ENCODE measurements at regions not wholly inside any gene's neighbourhood (a gene's known extent, or its start where the extent isn't known, plus 50 kb on each side); places are given as distances from the start of the nearest gene placed in this dataset.

DNA sequence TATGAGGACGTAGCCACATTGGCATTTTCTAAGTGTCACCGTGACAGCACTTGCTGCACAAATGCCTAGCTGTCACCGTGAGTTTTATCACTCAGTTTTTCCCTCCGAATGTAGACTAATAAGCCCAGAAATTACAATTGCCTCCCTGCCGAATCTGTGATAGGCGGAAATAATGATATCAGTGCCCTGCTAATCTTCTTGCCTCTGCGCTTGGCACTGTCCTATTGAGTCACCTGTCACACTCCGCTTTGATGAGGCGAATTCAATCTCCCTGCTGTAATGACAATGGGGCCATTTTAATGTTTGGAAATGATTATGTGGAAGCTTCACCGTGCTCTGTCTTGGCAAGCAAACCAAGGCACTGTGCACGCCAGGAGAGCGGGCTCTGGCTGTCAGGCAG lies 112.8 kb downstream of the LINC00237 start:
- Histone ChIP-seq H3K4me1 (ENCODE audit: control insufficient read depth in 1 of 2, insufficient read depth in 2 of 2, low read length in 2 of 2) (no peaks in the 10 kb centered on the region), H3K27me3 (ENCODE audit: low read depth, low read length) (no peaks in the 10 kb centered on the region), H3K4me3 (ENCODE audit: low read depth in 1 of 2, low read length in 2 of 2) (no peak overlapping the region), H3K9me3 (ENCODE audit: control insufficient read depth in 1 of 2, low read length in 2 of 2) (no peaks in the 10 kb centered on the region), H3K36me3 (ENCODE audit: control insufficient read depth in 1 of 2, insufficient read depth in 2 of 2, low read length in 2 of 2) (no peaks in the 10 kb centered on the region), H3K27ac (ENCODE audit: low read length) (no peak overlapping the region)

DNA sequence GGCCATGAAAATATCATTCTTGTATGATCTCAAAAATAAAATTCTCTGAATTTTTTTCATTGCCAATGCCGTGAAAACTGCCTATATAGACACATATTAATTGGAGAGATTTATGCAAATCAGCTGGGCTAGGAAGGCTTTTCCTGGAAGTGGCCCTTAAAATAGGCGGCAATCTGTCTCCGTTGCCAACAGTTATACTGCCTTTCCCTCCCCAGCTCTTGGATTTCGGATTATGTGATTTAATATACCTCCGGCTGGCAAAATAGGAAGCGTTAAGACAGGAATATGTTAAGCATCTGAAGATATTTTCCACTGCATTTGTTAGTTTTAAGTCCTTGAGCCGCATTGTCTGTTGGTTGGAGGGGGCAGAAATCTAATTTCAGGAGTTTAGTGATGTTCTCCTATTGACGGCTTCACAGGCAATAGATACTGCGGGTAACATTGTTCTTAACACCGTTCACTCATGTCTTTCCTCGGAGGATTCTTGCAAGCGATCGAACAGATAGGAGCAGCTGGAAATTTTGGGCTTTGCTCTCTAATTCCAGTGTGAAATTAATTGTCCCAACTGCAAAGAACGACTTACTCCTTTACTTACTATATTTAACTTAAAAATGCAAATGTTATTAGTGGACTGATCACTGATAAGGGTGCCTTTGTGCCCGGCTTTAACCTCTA lies 113.3 kb downstream of the LINC00237 start:
- Histone ChIP-seq H3K9me3 (ENCODE audit: control insufficient read depth in 1 of 2, low read length in 2 of 2) (no peaks in the 10 kb centered on the region), H3K4me3 (ENCODE audit: low read depth in 1 of 2, low read length in 2 of 2) (no peak overlapping the region), H3K4me1 (ENCODE audit: control insufficient read depth in 1 of 2, insufficient read depth in 2 of 2, low read length in 2 of 2) (no peaks in the 10 kb centered on the region), H3K27me3 (ENCODE audit: low read depth, low read length) (no peaks in the 10 kb centered on the region), H3K27ac (ENCODE audit: low read length) (no peak overlapping the region), H3K36me3 (ENCODE audit: control insufficient read depth in 1 of 2, insufficient read depth in 2 of 2, low read length in 2 of 2) (no peaks in the 10 kb centered on the region)

DNA sequence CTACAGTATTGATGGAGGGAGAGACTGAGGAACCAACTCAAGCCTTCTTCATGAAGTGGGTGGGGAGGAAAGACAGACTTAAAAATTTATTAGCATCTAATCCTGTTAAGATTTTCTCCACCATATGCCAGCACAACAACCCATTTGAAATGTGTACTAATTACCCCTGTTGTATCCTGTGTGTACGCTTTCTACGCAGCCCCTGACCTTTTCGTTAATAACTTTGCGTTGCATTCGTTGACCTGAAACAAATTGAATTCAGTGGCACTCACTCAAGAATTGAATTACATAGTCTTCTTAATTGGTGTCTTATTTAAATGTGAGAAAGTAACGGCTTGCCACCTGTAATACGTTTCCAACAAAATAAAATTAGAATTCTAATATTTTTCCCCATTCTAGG lies 113.9 kb downstream of the LINC00237 start:
- H3K9me3 ChIP-seq (ENCODE audit: control insufficient read depth in 1 of 2, low read length in 2 of 2) = no peaks in the 10 kb centered on the region
- H3K27me3 ChIP-seq (ENCODE audit: low read depth, low read length) = no peaks in the 10 kb centered on the region
- H3K4me3 ChIP-seq (ENCODE audit: low read depth in 1 of 2, low read length in 2 of 2) = no peak overlapping the region
- no peak overlapping the region for H3K27ac ChIP-seq (ENCODE audit: low read length)
- H3K4me1 ChIP-seq (ENCODE audit: control insufficient read depth in 1 of 2, insufficient read depth in 2 of 2, low read length in 2 of 2) = no peaks in the 10 kb centered on the region
- H3K36me3 ChIP-seq (ENCODE audit: control insufficient read depth in 1 of 2, insufficient read depth in 2 of 2, low read length in 2 of 2) = no peaks in the 10 kb centered on the region

DNA sequence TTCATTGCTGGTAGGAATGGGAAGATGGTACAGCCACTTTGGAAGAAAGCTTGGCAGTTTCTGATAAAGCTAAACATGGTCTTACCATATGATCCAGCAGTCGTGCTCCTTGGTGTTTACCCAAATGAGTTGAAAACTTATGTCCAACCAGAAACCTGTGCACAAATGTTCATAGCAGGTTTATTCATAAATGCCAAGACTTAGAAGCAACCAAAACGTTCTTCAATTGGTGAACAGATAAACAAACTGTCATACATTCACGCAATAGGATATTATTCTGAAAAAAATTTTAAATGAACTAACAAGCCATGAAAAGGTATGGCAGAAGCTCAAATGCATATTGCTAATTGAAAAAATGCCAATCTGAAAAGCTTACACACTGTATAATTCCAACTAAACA lies 117.1 kb downstream of the LINC00237 start:
- Histone ChIP-seq H3K27me3 (ENCODE audit: low read depth, low read length) (no peaks in the 10 kb centered on the region), H3K36me3 (ENCODE audit: control insufficient read depth in 1 of 2, insufficient read depth in 2 of 2, low read length in 2 of 2) (no peaks in the 10 kb centered on the region), H3K4me1 (ENCODE audit: control insufficient read depth in 1 of 2, insufficient read depth in 2 of 2, low read length in 2 of 2) (no peaks in the 10 kb centered on the region), H3K9me3 (ENCODE audit: control insufficient read depth in 1 of 2, low read length in 2 of 2) (no peaks in the 10 kb centered on the region), H3K4me3 (ENCODE audit: low read depth in 1 of 2, low read length in 2 of 2) (no peak overlapping the region), H3K27ac (ENCODE audit: low read length) (no peak overlapping the region)

DNA sequence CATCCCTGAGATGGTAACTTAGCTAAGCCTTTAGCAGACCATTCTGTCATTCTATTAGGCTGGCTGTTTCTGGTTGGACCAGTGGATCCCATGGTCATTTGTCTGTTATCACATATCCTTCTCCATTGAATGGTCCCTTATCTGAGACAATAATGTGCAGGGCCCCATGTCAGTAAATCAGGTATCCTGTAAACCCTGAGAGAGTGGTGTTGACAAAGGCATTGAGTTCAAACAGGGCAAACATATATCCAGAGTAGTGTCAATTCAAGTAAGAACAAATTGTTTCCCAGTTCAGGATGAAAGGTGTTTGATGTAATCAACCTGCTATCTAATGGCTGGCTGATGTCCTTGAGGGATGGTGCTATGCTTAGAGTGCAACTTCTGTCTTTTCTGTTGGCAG lies 126.2 kb downstream of the LINC00237 start:
- H3K27ac ChIP-seq (ENCODE audit: low read length) = no peak overlapping the region

DNA sequence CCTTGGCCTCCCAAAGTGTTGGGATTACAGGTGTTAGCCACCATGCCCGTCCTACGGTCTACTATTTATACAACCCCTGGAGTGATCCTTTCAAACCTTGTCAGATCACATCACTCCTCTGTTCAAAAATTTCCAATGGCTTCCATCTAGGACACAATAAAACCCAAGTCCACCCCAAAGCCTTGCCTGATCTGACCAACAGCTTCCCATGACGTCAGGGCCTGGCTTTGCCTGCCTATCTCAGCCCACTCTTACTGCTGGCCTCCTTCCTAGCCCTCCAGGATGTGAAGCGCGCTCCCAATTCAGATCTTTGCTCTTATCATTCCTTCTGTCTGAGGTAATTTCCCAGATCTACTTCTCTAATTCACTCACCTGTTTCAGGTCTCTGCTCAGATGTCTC lies 128.4 kb downstream of the LINC00237 start:
- no peak overlapping the region for H3K4me3 ChIP-seq (ENCODE audit: low read depth in 1 of 2, low read length in 2 of 2)
- no peaks in the 10 kb centered on the region for H3K27me3 ChIP-seq (ENCODE audit: low read depth, low read length)
- H3K9me3 ChIP-seq (ENCODE audit: control insufficient read depth in 1 of 2, low read length in 2 of 2) = peaks cover 4 to 5% of the 10 kb centered on the region in 2 donors
- H3K27ac ChIP-seq (ENCODE audit: low read length) = no peak overlapping the region
- no peaks in the 10 kb centered on the region for H3K4me1 ChIP-seq (ENCODE audit: control insufficient read depth in 1 of 2, insufficient read depth in 2 of 2, low read length in 2 of 2)
- no peaks in the 10 kb centered on the region for H3K36me3 ChIP-seq (ENCODE audit: control insufficient read depth in 1 of 2, insufficient read depth in 2 of 2, low read length in 2 of 2)

More for the DNA sequence above, 126.2 kb downstream of the LINC00237 start:
- Histone ChIP-seq H3K27me3 (ENCODE audit: low read depth, low read length) (no peaks in the 10 kb centered on the region), H3K4me1 (ENCODE audit: control insufficient read depth in 1 of 2, insufficient read depth in 2 of 2, low read length in 2 of 2) (no peaks in the 10 kb centered on the region), H3K9me3 (ENCODE audit: control insufficient read depth in 1 of 2, low read length in 2 of 2) (peaks cover 4 to 5% of the 10 kb centered on the region in 2 donors), H3K4me3 (ENCODE audit: low read depth in 1 of 2, low read length in 2 of 2) (no peak overlapping the region), H3K36me3 (ENCODE audit: control insufficient read depth in 1 of 2, insufficient read depth in 2 of 2, low read length in 2 of 2) (no peaks in the 10 kb centered on the region)

DNA sequence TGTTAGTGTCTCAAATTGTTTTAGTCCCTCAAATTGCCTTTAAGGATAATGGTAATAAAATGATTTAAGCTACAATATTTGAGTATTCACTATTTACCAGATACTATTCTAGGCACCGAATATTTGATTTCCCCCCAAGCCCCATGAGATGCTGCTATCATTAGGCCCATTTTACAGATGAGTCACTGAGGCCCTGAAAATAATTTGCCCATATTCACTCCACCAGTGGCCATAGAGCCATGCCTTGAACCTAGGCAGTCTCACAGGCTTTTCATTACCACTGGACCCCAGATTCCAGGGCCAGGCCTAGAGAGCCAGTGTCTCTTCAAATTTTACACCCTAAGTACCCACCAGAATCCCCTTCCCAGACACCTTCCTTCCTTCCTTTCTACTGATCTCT lies 133.7 kb downstream of the LINC00237 start:
- H3K27me3 ChIP-seq (ENCODE audit: low read depth, low read length) = no peaks in the 10 kb centered on the region
- H3K4me1 ChIP-seq (ENCODE audit: control insufficient read depth in 1 of 2, insufficient read depth in 2 of 2, low read length in 2 of 2) = no peaks in the 10 kb centered on the region
- no peaks in the 10 kb centered on the region for H3K9me3 ChIP-seq (ENCODE audit: control insufficient read depth in 1 of 2, low read length in 2 of 2)
- no peak overlapping the region for H3K27ac ChIP-seq (ENCODE audit: low read length)
- H3K4me3 ChIP-seq (ENCODE audit: low read depth in 1 of 2, low read length in 2 of 2) = no peak overlapping the region
- no peaks in the 10 kb centered on the region for H3K36me3 ChIP-seq (ENCODE audit: control insufficient read depth in 1 of 2, insufficient read depth in 2 of 2, low read length in 2 of 2)

DNA sequence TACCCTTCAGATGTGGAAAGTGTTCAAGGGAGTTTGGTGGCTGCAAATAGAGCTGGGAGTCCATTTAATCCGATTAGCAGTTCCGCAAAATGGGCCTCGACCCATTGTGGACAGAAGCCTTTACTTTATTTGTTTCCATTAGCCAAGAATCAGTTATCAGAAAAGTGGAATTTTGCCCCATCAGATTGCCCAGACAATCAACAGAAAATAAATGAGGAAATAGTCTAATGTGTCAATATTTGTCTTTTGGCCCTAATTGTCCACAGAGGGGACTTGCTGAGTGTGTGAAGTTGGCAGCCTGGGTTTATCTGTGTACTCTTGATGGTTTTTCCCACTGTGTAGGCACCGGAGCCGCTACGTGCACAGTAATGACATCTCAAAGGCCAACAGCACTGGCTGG lies 134.3 kb downstream of the LINC00237 start:
- no peak overlapping the region for H3K27ac ChIP-seq (ENCODE audit: low read length)
- no peaks in the 10 kb centered on the region for H3K36me3 ChIP-seq (ENCODE audit: control insufficient read depth in 1 of 2, insufficient read depth in 2 of 2, low read length in 2 of 2)
- no peaks in the 10 kb centered on the region for H3K27me3 ChIP-seq (ENCODE audit: low read depth, low read length)
- no peak overlapping the region for H3K4me3 ChIP-seq (ENCODE audit: low read depth in 1 of 2, low read length in 2 of 2)
- H3K4me1 ChIP-seq (ENCODE audit: control insufficient read depth in 1 of 2, insufficient read depth in 2 of 2, low read length in 2 of 2) = no peaks in the 10 kb centered on the region
- no peaks in the 10 kb centered on the region for H3K9me3 ChIP-seq (ENCODE audit: control insufficient read depth in 1 of 2, low read length in 2 of 2)

DNA sequence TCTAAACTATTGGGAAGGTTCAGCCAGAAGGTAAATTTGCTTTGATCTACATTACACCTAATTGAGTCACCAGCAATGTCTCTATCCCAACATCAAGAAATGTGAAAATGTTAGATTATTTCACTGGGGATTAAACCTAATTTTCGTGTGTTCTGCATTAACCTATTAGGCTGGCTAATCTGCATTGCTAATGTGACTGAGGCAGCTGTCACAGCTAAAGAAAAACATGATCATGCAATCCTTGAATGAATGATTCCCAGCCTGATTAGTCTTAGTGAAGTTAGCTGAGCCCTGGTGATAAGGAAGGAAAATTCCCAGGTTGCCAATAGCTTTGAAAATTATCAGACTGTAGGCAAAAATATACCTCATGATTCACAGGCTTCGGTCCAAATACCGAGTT lies 135.3 kb downstream of the LINC00237 start:
- H3K36me3 ChIP-seq (ENCODE audit: control insufficient read depth in 1 of 2, insufficient read depth in 2 of 2, low read length in 2 of 2) = no peaks in the 10 kb centered on the region
- no peaks in the 10 kb centered on the region for H3K27me3 ChIP-seq (ENCODE audit: low read depth, low read length)
- no peaks in the 10 kb centered on the region for H3K9me3 ChIP-seq (ENCODE audit: control insufficient read depth in 1 of 2, low read length in 2 of 2)
- no peak overlapping the region for H3K27ac ChIP-seq (ENCODE audit: low read length)
- H3K4me3 ChIP-seq (ENCODE audit: low read depth in 1 of 2, low read length in 2 of 2) = no peak overlapping the region
- no peaks in the 10 kb centered on the region for H3K4me1 ChIP-seq (ENCODE audit: control insufficient read depth in 1 of 2, insufficient read depth in 2 of 2, low read length in 2 of 2)

DNA sequence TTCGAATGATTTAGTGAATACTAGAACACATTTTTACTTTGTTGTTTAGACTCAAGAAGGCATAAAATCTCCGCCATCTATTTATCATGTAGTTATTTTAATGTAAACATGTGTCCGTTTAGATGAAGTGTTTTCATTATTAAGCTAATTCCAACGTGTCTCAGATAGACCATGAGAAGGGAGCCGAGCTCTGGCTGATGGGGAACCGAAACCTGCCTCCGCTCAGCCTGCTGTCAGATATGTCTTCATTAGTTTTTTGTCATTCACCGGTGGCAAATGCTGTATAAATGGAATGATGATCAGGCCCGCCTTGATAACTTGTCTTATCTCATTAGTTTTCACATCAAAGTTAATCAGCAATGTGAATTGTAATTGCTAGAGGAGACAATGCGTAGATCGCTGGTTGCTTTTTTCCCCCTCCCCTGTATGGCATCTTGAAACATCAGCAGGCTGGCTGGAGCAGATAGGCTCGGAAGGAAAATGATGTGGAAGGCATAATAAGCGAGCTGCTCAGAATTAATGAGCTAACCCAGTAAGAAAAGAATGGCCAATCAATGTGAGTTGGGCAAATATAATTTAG lies 136.4 kb downstream of the LINC00237 start:
- Histone ChIP-seq H3K9me3 (ENCODE audit: control insufficient read depth in 1 of 2, low read length in 2 of 2) (no peaks in the 10 kb centered on the region), H3K4me1 (ENCODE audit: control insufficient read depth in 1 of 2, insufficient read depth in 2 of 2, low read length in 2 of 2) (no peaks in the 10 kb centered on the region), H3K27ac (ENCODE audit: low read length) (no peak overlapping the region), H3K27me3 (ENCODE audit: low read depth, low read length) (no peaks in the 10 kb centered on the region), H3K36me3 (ENCODE audit: control insufficient read depth in 1 of 2, insufficient read depth in 2 of 2, low read length in 2 of 2) (no peaks in the 10 kb centered on the region), H3K4me3 (ENCODE audit: low read depth in 1 of 2, low read length in 2 of 2) (no peak overlapping the region)

DNA sequence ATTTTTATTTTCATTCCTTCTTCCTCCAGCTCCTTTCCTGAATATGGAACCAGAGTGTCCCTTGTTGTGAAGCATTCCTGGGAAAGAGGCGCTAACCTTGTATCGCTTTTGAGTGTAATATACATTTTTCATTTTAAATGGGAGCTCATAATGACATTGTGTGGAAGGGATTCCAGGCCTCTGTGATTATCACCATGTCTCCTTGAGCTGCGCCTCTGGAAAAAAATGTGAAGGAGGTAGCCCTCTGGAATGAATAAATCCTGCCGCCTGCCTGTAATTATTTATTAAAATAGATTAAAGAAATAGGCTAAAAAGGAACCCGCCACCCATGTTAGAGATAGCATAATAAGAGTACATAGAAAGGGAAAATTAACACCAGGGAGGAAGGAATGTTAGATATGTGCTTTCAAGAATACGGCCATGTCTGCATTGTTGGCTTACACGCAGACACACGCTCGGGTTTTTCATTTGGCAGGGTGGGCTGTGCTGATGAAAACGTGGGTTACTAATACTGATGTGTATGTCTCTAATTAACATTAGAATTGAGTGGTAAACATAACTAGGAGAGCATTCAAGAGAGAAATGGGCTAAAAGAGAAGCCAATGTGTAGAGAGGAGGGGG lies 138.5 kb downstream of the LINC00237 start:
- Histone ChIP-seq H3K36me3 (ENCODE audit: control insufficient read depth in 1 of 2, insufficient read depth in 2 of 2, low read length in 2 of 2) (no peaks in the 10 kb centered on the region), H3K4me1 (ENCODE audit: control insufficient read depth in 1 of 2, insufficient read depth in 2 of 2, low read length in 2 of 2) (no peaks in the 10 kb centered on the region), H3K27me3 (ENCODE audit: low read depth, low read length) (no peaks in the 10 kb centered on the region), H3K9me3 (ENCODE audit: control insufficient read depth in 1 of 2, low read length in 2 of 2) (no peaks in the 10 kb centered on the region), H3K27ac (ENCODE audit: low read length) (no peak overlapping the region), H3K4me3 (ENCODE audit: low read depth in 1 of 2, low read length in 2 of 2) (no peak overlapping the region)

DNA sequence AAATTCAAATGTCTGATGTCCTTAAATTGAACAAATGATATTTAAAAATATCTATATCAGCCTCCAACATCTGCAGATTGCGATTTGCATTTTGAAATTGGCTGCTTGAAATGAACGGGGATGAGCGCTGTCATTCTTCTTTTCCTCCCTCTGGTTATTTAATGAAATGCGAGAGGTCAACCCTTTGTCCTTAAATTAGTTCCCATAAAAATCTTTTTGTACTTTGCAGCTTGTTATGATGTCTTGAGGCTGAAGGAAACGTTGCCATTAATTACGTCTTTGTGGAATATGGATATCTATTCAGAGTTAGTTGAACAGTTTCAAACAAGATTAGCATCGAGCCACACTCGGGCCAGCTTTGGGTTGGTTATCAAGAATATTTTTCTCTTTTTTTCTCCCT lies 140.0 kb downstream of the LINC00237 start:
- H3K36me3 ChIP-seq (ENCODE audit: control insufficient read depth in 1 of 2, insufficient read depth in 2 of 2, low read length in 2 of 2) = no peaks in the 10 kb centered on the region
- H3K27ac ChIP-seq (ENCODE audit: low read length) = no peak overlapping the region
- H3K27me3 ChIP-seq (ENCODE audit: low read depth, low read length) = no peaks in the 10 kb centered on the region
- H3K9me3 ChIP-seq (ENCODE audit: control insufficient read depth in 1 of 2, low read length in 2 of 2) = no peaks in the 10 kb centered on the region
- H3K4me1 ChIP-seq (ENCODE audit: control insufficient read depth in 1 of 2, insufficient read depth in 2 of 2, low read length in 2 of 2) = no peaks in the 10 kb centered on the region
- H3K4me3 ChIP-seq (ENCODE audit: low read depth in 1 of 2, low read length in 2 of 2) = no peak overlapping the region

Data from muscle layer of duodenum (tissue), 2 donors.